Prostate gland (tissue), 2 donors: ENCODE measurements at regions not wholly inside any gene's neighbourhood (a gene's known extent, or its start where the extent isn't known, plus 50 kb on each side); places are given as distances from the start of the nearest gene placed in this dataset.

Experiments used
- DNase-seq: peaks from one replicate; pipeline ENCODE4 v3.0.0-alpha.2; 2019; ENCODE audit warnings: low spot score
- H3K27ac ChIP-seq, 2 donors: fragments of 200-600 bp; sonication (generic); 2 replicates each; pipeline ENCODE4 v1.5.1; 2017 to 2019
- H3K27me3 ChIP-seq: fragments of 200-600 bp; sonication (generic); replicated peaks from 2 replicates; pipeline ENCODE4 v1.5.1; 2019; ENCODE audit not compliant: insufficient read depth
- H3K36me3 ChIP-seq, 2 donors: fragments of 200-600 bp; sonication (generic); 1 replicate in 1 of 2; 2 replicates in 1 of 2; pipeline versions ENCODE4 v1.5.1 to v1.8.1; 2017 to 2019
- H3K4me1 ChIP-seq: fragments of 200-600 bp; sonication (generic); replicated peaks from 2 replicates; pipeline ENCODE4 v1.5.1; 2019
- H3K4me3 ChIP-seq, 2 donors: fragments of 200-600 bp; sonication (generic); 2 replicates each; pipeline ENCODE4 v1.5.1; 2017 to 2019
- H3K9me3 ChIP-seq: fragments of 200-600 bp; sonication (generic); 2 replicates; pipeline ENCODE4 v1.5.1; 2017
- CTCF ChIP-seq, 4 experiments: fragments of 200-600 bp in 2 of 4; fragments of 450-650 bp in 2 of 4; sonication (generic) in 2 of 4; IDR thresholded peaks; 1 replicate in 3 of 4; 2 replicates in 1 of 4; pipeline ENCODE4 v1.5.1; 2016 to 2019; ENCODE audit warnings: antibody characterized with exemption in 4 of 4, mild to moderate bottlenecking in 2 of 4, moderate library complexity in 2 of 4
- POLR2A ChIP-seq: fragments of 450-650 bp; IDR thresholded peaks from one replicate; pipeline ENCODE4 v1.6.1; 2016; ENCODE audit warnings: antibody characterized with exemption, mild to moderate bottlenecking
- POLR2AphosphoS5 ChIP-seq: sonication (generic); formaldehyde crosslinking; IDR thresholded peaks from one replicate; pipeline ENCODE4 v1.6.1; 2017; ENCODE audit warnings: antibody characterized with exemption
- WGBS: methylation state at CpG from one replicate; pipeline ENCODE4 v1.1.5; 2018; 5-methylcytosine and 5-hydroxymethylcytosine counted together
- intact Hi-C: fragments of 100-400 bp; cut with DNase I; formaldehyde crosslinking; loops from one replicate; pipeline ENCODE4 v1.14.2; 2022

- WGBS: 76% methylated on average over 3 of the region's 3 CpGs
- TF ChIP-seq POLR2AphosphoS5: no peak
- no peak for TF ChIP-seq CTCF (IDR thresholded peaks at IDR 0.05)
- no peak for TF ChIP-seq POLR2A
- no peak overlapping the region for H3K27ac ChIP-seq
- no peak overlapping the region for H3K4me3 ChIP-seq
- DNase-seq: no peak
- H3K4me1 ChIP-seq: no peaks in the 10 kb centered on the region
- intact Hi-C loops: no loop called here
- no peaks in the 10 kb centered on the region for H3K27me3 ChIP-seq
- H3K36me3 ChIP-seq: no peaks in the 10 kb centered on the region
- no peaks in the 10 kb centered on the region for H3K9me3 ChIP-seq
Measured at GRCh38 chr5:144538845-144539244, 368.2 kb downstream of the KCTD16 start.
